IPS-NIHi11 (cell line): ENCODE measurements at regions not wholly inside any gene's neighbourhood (a gene's known extent, or its start where the extent isn't known, plus 50 kb on each side); places are given as distances from the start of the nearest gene placed in this dataset.

ENCODE experiments used
- DNase-seq: peaks from one replicate; pipeline ENCODE4 v3.0.0; 2012; ENCODE audit warnings: mixed read lengths, low spot score

- no peak for DNase-seq
These were observed 109.6 kb upstream of the KCNN2 start for GRCh38 chr5:114252226-114252625.

- peak; percentile 13 for DNase-seq
These were observed 106.6 kb upstream of the KCNN2 start for GRCh38 chr5:114255260-114255659.

GRCh38 chr5:114261989-114262388 lies 99.9 kb upstream of the KCNN2 start:
- DNase-seq: no peak

GRCh38 chr5:114265432-114266060 lies 96.3 kb upstream of the KCNN2 start:
- DNase-seq: no peak

- DNase-seq: no peak
These were observed 95.5 kb upstream of the KCNN2 start for GRCh38 chr5:114266374-114266773.

- no peak for DNase-seq
These were observed 65.7 kb upstream of the KCNN2 start for GRCh38 chr5:114296191-114296590.

GRCh38 chr5:114297915-114298314 lies 64.0 kb upstream of the KCNN2 start:
- DNase-seq: no peak

GRCh38 chr5:114305402-114306207 lies 56.3 kb upstream of the KCNN2 start:
- no peak for DNase-seq

GRCh38 chr5:114308017-114308416 lies 53.9 kb upstream of the KCNN2 start:
- peak; percentile 70 for DNase-seq

- DNase-seq: no peak
These were observed 53.4 kb upstream of the KCNN2 start for GRCh38 chr5:114308508-114308907.

GRCh38 chr5:114310666-114311065 lies 51.2 kb upstream of the KCNN2 start:
- DNase-seq: no peak

- DNase-seq: no peak
These were observed 50.6 kb upstream of the KCNN2 start for GRCh38 chr5:114311281-114311680.

GRCh38 chr5:114311968-114312367 lies 49.9 kb upstream of the KCNN2 start:
- DNase-seq: peak; percentile 52
